ENCODE measurements at regions not wholly inside any gene's neighbourhood (a gene's known extent, or its start where the extent isn't known, plus 50 kb on each side); places are given as distances from the start of the nearest gene placed in this dataset.
"Not testable (repeated sequence)": the region's sequence is repeated elsewhere in the genome, so short reads cannot be mapped to it uniquely, and the experiment has no call there.

DNA sequence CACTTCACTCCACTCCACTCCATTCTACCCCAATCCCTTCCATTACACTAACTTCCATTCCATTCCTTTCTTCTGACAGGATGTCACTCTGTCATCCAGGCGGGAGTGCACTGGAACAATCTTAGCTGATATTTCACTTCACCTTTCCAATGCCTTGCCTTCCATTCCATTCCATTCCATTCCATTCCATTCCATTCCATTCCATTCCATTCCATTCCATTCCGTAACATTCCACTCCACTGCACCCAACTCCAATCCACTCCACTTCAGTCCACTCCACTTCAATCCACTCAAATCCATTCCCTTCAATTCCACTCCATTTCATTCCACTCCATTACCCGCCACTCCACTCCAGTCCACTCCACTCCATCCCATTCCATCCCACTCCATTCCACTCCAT is 1099.4 kb downstream of the TSPY10 start:
- peak; percentile 85 for DNase-seq

DNA sequence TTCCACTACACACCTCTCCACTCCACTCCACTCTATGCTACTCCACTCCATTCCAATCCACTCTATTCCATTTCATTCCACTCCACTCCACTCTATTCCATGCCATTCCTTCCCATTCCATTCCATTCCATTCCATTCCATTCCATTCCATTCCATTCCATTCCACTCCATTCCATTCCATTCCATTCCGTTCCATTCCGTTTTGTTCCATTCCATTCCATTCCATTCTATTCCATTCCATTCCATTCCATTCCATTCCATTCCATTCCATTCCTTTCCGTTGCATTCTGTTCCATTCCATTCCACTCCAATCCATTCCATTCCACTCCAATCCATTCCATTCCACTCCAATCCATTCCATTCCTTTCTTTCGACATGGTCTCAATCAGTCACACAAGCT is 1121.1 kb downstream of the TSPY10 start:
- not testable (repeated sequence) for DNase-seq

- DNase-seq = not testable (repeated sequence)
These were observed 1129.4 kb downstream of the TSPY10 start for GRCh38 chrY:10657120-10657519.

- no peak for DNase-seq
These were observed 1139.1 kb downstream of the TSPY10 start for GRCh38 chrY:10666785-10667184.

GRCh38 chrY:10686414-10686813 is 1158.7 kb downstream of the TSPY10 start:
- no peak for DNase-seq

All from dermis blood vessel endothelial cell (primary cell).